ENCODE measurements at regions not wholly inside any gene's neighbourhood (a gene's known extent, or its start where the extent isn't known, plus 50 kb on each side); places are given as distances from the start of the nearest gene placed in this dataset.

DNA sequence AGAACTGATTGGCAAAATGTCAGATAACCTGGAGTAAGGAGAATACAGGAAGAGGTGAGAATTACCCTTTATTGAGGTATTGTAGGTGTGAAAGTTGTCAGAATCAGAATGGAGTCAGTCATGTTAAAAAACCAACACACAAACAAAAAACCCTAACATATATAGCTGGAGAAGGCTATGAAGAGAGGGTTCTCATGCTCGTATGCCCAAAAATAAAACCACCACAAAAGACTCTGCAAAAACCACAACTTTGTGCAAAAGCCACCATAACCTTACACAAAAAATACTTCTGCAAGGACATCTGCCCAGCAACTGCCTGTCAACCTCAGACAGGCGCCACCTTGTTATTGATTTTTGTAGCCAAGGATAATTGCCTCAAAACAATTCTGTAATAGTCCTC is 136.0 kb downstream of the CD47 start:
- Histone ChIP-seq H2BK5ac (ENCODE audit: low read depth, low read length) (no peak overlapping the region), H3K18ac (ENCODE audit: extremely low read depth, low read length) (no peak overlapping the region), H4K20me1 (replicated peaks in 1 of 2; ENCODE audit: control insufficient read depth in 1 of 2, insufficient read depth in 2 of 2, low read length in 2 of 2) (no peaks in the 10 kb centered on the region), H4K5ac (ENCODE audit: insufficient read length, low read depth, low read length) (no peak overlapping the region), H3K36me3 (ENCODE audit: control insufficient read depth in 2 of 4, insufficient read depth in 4 of 4, low read length in 3 of 4) (no peaks in the 10 kb centered on the region), H3K9ac (replicated peaks in 1 of 4; ENCODE audit: extremely low read depth in 1 of 4, low read depth in 3 of 4, low read length in 3 of 4) (no peak overlapping the region), H3K27me3 (replicated peaks in 1 of 4; ENCODE audit: control insufficient read depth in 3 of 4, extremely low read depth in 1 of 4, insufficient read depth in 3 of 4, low read length in 3 of 4) (no peaks in the 10 kb centered on the region), H3K79me2 (ENCODE audit: control insufficient read depth in 1 of 2, insufficient read depth in 2 of 2, low read length in 2 of 2) (no peaks in the 10 kb centered on the region), H3K23me2 (ENCODE audit: low read depth, low read length) (no peaks in the 10 kb centered on the region), H2BK12ac (ENCODE audit: low read depth, low read length) (no peak overlapping the region), H2AFZ (ENCODE audit: low read length) (no peak overlapping the region), H2BK120ac (replicated peaks; ENCODE audit: low read depth, low read length) (no peak overlapping the region), H3K79me1 (ENCODE audit: low read depth, low read length) (no peaks in the 10 kb centered on the region), H3K14ac (ENCODE audit: insufficient read length) (no peak overlapping the region), H3K56ac (replicated peaks; ENCODE audit: insufficient read length, low read depth, low read length) (no peak overlapping the region), H2BK15ac (ENCODE audit: low read length) (no peak overlapping the region), H3K4me1 (replicated peaks in 1 of 4; ENCODE audit: control insufficient read depth in 3 of 4, insufficient read depth in 4 of 4, low read length in 3 of 4) (peaks cover 0 to 2% (median 0%) of the 10 kb centered on the region in 4 experiments; a peak in 1 of 7 replicates), H3K4me2 (ENCODE audit: insufficient read depth in 1 of 2, low read depth in 2 of 2, low read length in 2 of 2) (no peak overlapping the region), H2BK20ac (ENCODE audit: low read length) (no peak overlapping the region), H2AK5ac (ENCODE audit: low read depth, low read length) (no peak overlapping the region), H3K4ac (replicated peaks; ENCODE audit: insufficient read length, low read depth, low read length) (no peak overlapping the region), H3K9me3 (ENCODE audit: insufficient read depth in 2 of 2, low read depth in 1 of 2, low read length in 1 of 2) (no peaks in the 10 kb centered on the region), H4K91ac (replicated peaks; ENCODE audit: insufficient read length, low read length) (no peak overlapping the region), H3K23ac (ENCODE audit: insufficient read length) (no peak overlapping the region), H3K27ac (ENCODE audit: low read depth, low read length) (no peak overlapping the region), H4K8ac (ENCODE audit: extremely low read depth, insufficient read depth, low read length) (no peak overlapping the region), H3K4me3 (ENCODE audit: extremely low read depth in 1 of 4, insufficient read depth in 2 of 4, low read depth in 3 of 4, low read length in 4 of 4) (no peak overlapping the region)
- CTCF ChIA-PET (ENCODE audit: partially characterized antibody) = interaction anchor here (1.1 to 1.7 kb wide), 3 partner anchors 8 to 26 kb away, joined by 3 to 6 read pairs (median 5); no protein-coding TSS in a partner anchor
- DNase-seq (ENCODE audit: low read depth in 1 of 2, low spot score in 2 of 2) (no peak), FAIRE-seq (no peak)
- POLR2A ChIA-PET (ENCODE audit: partially characterized antibody) = no interaction called here
- 88% methylated on average over 2 of the region's 2 CpGs; no CpG with 5 or more reads in 1 of the 2 experiments for WGBS, 2 experiments (ENCODE audit: extremely low coverage in 1 of 2, insufficient coverage in 1 of 2, insufficient read length in 1 of 2, insufficient replicate concordance in 2 of 2, low coverage in 1 of 2, low lambda C conversion rate in 2 of 2, missing lambda C conversion rate in 1 of 2)
- TF ChIP-seq, protein P1, sequence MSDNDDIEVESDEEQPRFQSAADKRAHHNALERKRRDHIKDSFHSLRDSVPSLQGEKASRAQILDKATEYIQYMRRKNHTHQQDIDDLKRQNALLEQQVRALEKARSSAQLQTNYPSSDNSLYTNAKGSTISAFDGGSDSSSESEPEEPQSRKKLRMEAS (IDR thresholded peaks at IDR 0.05) = no peak
- TF ChIP-seq BCL11A (IDR thresholded peaks at IDR 0.05; ENCODE audit: low read depth in 2 of 2, low read length in 2 of 2) (no peak), CEBPB (IDR thresholded peaks at IDR 0.05; ENCODE audit: low read depth, low read length) (no peak), RNF2 (IDR thresholded peaks at IDR 0.05; ENCODE audit: borderline replicate concordance, low read depth, low read length, missing control alignments, poor library complexity, severe bottlenecking) (no peak), RFX5 (IDR thresholded peaks at IDR 0.05; ENCODE audit: borderline replicate concordance, low read depth, low read length) (no peak), MAFK (IDR thresholded peaks at IDR 0.05; ENCODE audit: low read depth, low read length) (no peak), CTBP2 (IDR thresholded peaks at IDR 0.05; ENCODE audit: borderline replicate concordance, insufficient read depth, insufficient read length, low read length) (no peak), EGR1 (IDR thresholded peaks at IDR 0.05; ENCODE audit: borderline replicate concordance, low read depth, low read length) (no peak), SRF (IDR thresholded peaks at IDR 0.05; ENCODE audit: low read depth, low read length) (no peak), ASH2L (IDR thresholded peaks at IDR 0.05; ENCODE audit: low read length) (no peak), FOSL1 (IDR thresholded peaks at IDR 0.05; ENCODE audit: insufficient read depth, low read depth, low read length) (no peak), EP300 (IDR thresholded peaks at IDR 0.05; ENCODE audit: borderline replicate concordance in 1 of 2, low read depth in 2 of 2, low read length in 2 of 2) (no peak), BACH1 (IDR thresholded peaks at IDR 0.05; ENCODE audit: low read length) (no peak)
